Superior temporal gyrus (tissue), 1 donor: ENCODE measurements at regions not wholly inside any gene's neighbourhood (a gene's known extent, or its start where the extent isn't known, plus 50 kb on each side); places are given as distances from the start of the nearest gene placed in this dataset.
"Not testable (repeated sequence)": the region's sequence is repeated elsewhere in the genome, so short reads cannot be mapped to it uniquely, and the experiment has no call there.

Source experiments
- DNase-seq: peaks from one replicate; pipeline ENCODE4 v3.0.0-alpha.2; 2016; ENCODE audit errors: extremely low spot score

GRCh38 chr3:118501152-118501551, 533.5 kb downstream of the IGSF11 start:
- DNase-seq = peak; percentile 47

- DNase-seq = no peak
Measured at GRCh38 chr3:118504906-118505305, 529.7 kb downstream of the IGSF11 start.

GRCh38 chr3:118505784-118506183, 528.9 kb downstream of the IGSF11 start:
- DNase-seq = no peak

GRCh38 chr3:118511402-118511801, 523.2 kb downstream of the IGSF11 start:
- DNase-seq = no peak

- DNase-seq = no peak
Measured at GRCh38 chr3:118512301-118512700, 522.3 kb downstream of the IGSF11 start.

- no peak for DNase-seq
Measured at GRCh38 chr3:118525077-118525476, 509.6 kb downstream of the IGSF11 start.

- DNase-seq = peak; percentile 55
Measured at GRCh38 chr3:118526758-118527513, 507.7 kb downstream of the IGSF11 start.

GRCh38 chr3:118527514-118528044, 507.1 kb downstream of the IGSF11 start:
- no peak for DNase-seq

GRCh38 chr3:118529554-118529953, 505.1 kb downstream of the IGSF11 start:
- DNase-seq = no peak

- DNase-seq = no peak
Measured at GRCh38 chr3:118530350-118530922, 504.2 kb downstream of the IGSF11 start.

GRCh38 chr3:118530927-118531356, 503.7 kb downstream of the IGSF11 start:
- DNase-seq = not testable (repeated sequence)

- DNase-seq = no peak
Measured at GRCh38 chr3:118531816-118532215, 502.8 kb downstream of the IGSF11 start.

GRCh38 chr3:118533676-118534075, 501.0 kb downstream of the IGSF11 start:
- DNase-seq = no peak

GRCh38 chr3:118534519-118534918, 500.1 kb downstream of the IGSF11 start:
- DNase-seq = no peak

- no peak for DNase-seq
Measured at GRCh38 chr3:118536764-118537163, 497.9 kb downstream of the IGSF11 start.

- DNase-seq = no peak
Measured at GRCh38 chr3:118537454-118537853, 497.2 kb downstream of the IGSF11 start.

GRCh38 chr3:118538187-118538586, 496.5 kb downstream of the IGSF11 start:
- no peak for DNase-seq

GRCh38 chr3:118539820-118540447, 494.7 kb downstream of the IGSF11 start:
- DNase-seq = not testable (repeated sequence)

- not testable (repeated sequence) for DNase-seq
Measured at GRCh38 chr3:118540448-118540821, 494.2 kb downstream of the IGSF11 start.

GRCh38 chr3:118540826-118541225, 493.8 kb downstream of the IGSF11 start:
- DNase-seq = no peak

- no peak for DNase-seq
Measured at GRCh38 chr3:118541796-118542195, 492.9 kb downstream of the IGSF11 start.

- DNase-seq = no peak
Measured at GRCh38 chr3:118543832-118544231, 490.8 kb downstream of the IGSF11 start.

GRCh38 chr3:118544458-118544857, 490.2 kb downstream of the IGSF11 start:
- no peak for DNase-seq
